ENCODE measurements at regions not wholly inside any gene's neighbourhood (a gene's known extent, or its start where the extent isn't known, plus 50 kb on each side); places are given as distances from the start of the nearest gene placed in this dataset.

DNA sequence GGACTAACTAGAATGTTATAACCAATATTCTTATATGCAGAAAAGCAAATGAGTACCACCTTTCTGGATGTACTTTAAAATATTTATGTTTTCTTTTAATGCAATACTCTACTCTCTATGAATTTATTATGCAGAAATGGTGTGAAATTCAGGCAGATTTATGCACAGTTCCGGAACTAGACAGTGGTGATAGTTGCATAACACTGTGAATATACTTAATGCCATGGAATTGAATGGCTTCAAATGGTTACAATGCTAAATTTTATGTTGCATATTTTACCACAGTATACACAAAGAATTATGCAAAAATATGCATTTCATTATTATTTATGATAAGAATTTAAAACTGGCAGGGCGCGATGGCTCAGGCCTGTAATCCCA lies 287.8 kb upstream of the FN1 start:
- TF ChIP-seq POLR2AphosphoS5 (IDR thresholded peaks at IDR 0.05; ENCODE audit: borderline replicate concordance, low read depth, low read length) (peak; percentile 31; the same call in 1 of the 2 replicates), EZH2 (IDR thresholded peaks at IDR 0.05) (no peak), FOXP2 (optimal IDR thresholded peaks at IDR 0.05; ENCODE audit: control extremely low read depth, extremely low read length, insufficient read depth) (no peak)
